Fibroblast of lung (primary cell): ENCODE measurements at regions not wholly inside any gene's neighbourhood (a gene's known extent, or its start where the extent isn't known, plus 50 kb on each side); places are given as distances from the start of the nearest gene placed in this dataset.
"Not testable (repeated sequence)": the region's sequence is repeated elsewhere in the genome, so short reads cannot be mapped to it uniquely, and the experiment has no call there.

Experiments
- DNase-seq, 2 donors: peaks; one replicate each; pipeline versions ENCODE4 v3.0.0 to v3.0.0-alpha.2; 2010; ENCODE audit warnings: low read depth in 2 of 2
- H2AFZ ChIP-seq: 2 replicates; pipeline ENCODE4 v1.5.1; 2012; ENCODE audit warnings: low read length, control low read depth, inconsistent platforms
- H3K27ac ChIP-seq: 2 replicates; pipeline ENCODE4 v1.5.1; 2011; ENCODE audit warnings: low read length, control low read depth; ENCODE audit not compliant: insufficient read depth
- H3K27me3 ChIP-seq: 2 replicates; pipeline ENCODE4 v1.5.1; 2011; ENCODE audit warnings: mild to moderate bottlenecking, low read length; ENCODE audit not compliant: control insufficient read depth, insufficient read depth
- H3K36me3 ChIP-seq: 2 replicates; pipeline ENCODE4 v1.5.1; 2011; ENCODE audit warnings: low read length; ENCODE audit not compliant: control insufficient read depth, insufficient read depth
- H3K4me1 ChIP-seq: 2 replicates; pipeline ENCODE4 v1.5.1; 2011; ENCODE audit warnings: low read length; ENCODE audit not compliant: control insufficient read depth, insufficient read depth; ENCODE audit errors: extremely low read depth
- H3K4me2 ChIP-seq: 2 replicates; pipeline ENCODE4 v1.5.1; 2011; ENCODE audit warnings: low read length, control low read depth; ENCODE audit not compliant: insufficient read depth; ENCODE audit errors: extremely low read depth
- H3K4me3 ChIP-seq, 4 experiments: fragments of 200-600 bp in 1 of 4; sonication (generic) in 1 of 4; replicated peaks in 1 of 4; 2 replicates each; pipeline ENCODE4 v1.5.1; 2011 to 2016; ENCODE audit warnings: low read length in 4 of 4, low read depth in 3 of 4, mild to moderate bottlenecking in 3 of 4, control low read depth in 2 of 4, inconsistent platforms in 1 of 4, mixed read lengths in 1 of 4; ENCODE audit not compliant: insufficient read depth in 1 of 4; ENCODE audit errors: control extremely low read depth in 1 of 4
- H3K79me2 ChIP-seq: 2 replicates; pipeline ENCODE4 v1.5.1; 2012; ENCODE audit warnings: mild to moderate bottlenecking, low read length, inconsistent platforms; ENCODE audit not compliant: control insufficient read depth, insufficient read depth
- H3K9ac ChIP-seq: 2 replicates; pipeline ENCODE4 v1.5.1; 2011; ENCODE audit warnings: mild to moderate bottlenecking, low read length, control low read depth; ENCODE audit not compliant: insufficient read depth
- H3K9me3 ChIP-seq: 2 replicates; pipeline ENCODE4 v1.5.1; 2012; ENCODE audit warnings: low read depth, low read length; ENCODE audit not compliant: control insufficient read depth, insufficient read depth
- H4K20me1 ChIP-seq: 2 replicates; pipeline ENCODE4 v1.5.1; 2011; ENCODE audit warnings: low read length; ENCODE audit not compliant: control insufficient read depth, insufficient read depth; ENCODE audit errors: extremely low read depth
- CTCF ChIP-seq, 2 donors: IDR thresholded peaks in 1 of 2; conservative IDR thresholded peaks in 1 of 2; 1 replicate in 1 of 2; 2 replicates in 1 of 2; pipeline ENCODE4 v1.5.1; 2011 to 2012; ENCODE audit warnings: low read length in 2 of 2, control low read depth in 1 of 2, inconsistent platforms in 1 of 2, low read depth in 1 of 2, mild to moderate bottlenecking in 1 of 2
- EZH2 ChIP-seq: IDR thresholded peaks from 2 replicates; pipeline ENCODE4 v1.5.1; 2012; ENCODE audit warnings: low read length, control low read depth, mild to moderate bottlenecking; ENCODE audit errors: missing control alignments

- H3K9me3 ChIP-seq: no peaks in the 10 kb centered on the region
- no peaks in the 10 kb centered on the region for H3K79me2 ChIP-seq
- H3K36me3 ChIP-seq: no peaks in the 10 kb centered on the region
- no peak for TF ChIP-seq EZH2
- TF ChIP-seq CTCF (conservative IDR thresholded peaks at IDR 0.05 in 1 of 2, IDR thresholded peaks at IDR 0.05 in 1 of 2; ENCODE audit: low read depth in 1 of 2, low read length in 2 of 2): no peak
- no peak overlapping the region for H3K4me2 ChIP-seq
- H3K27ac ChIP-seq: no peak overlapping the region
- H3K4me3 ChIP-seq: no peak overlapping the region
- no peaks in the 10 kb centered on the region for H3K4me1 ChIP-seq
- no peaks in the 10 kb centered on the region for H4K20me1 ChIP-seq
- no peak overlapping the region for H2AFZ ChIP-seq
- H3K9ac ChIP-seq: no peak overlapping the region
- H3K27me3 ChIP-seq: no peaks in the 10 kb centered on the region
- no peak for DNase-seq
Observed at GRCh38 chrX:25897758-25898157, 240.4 kb upstream of the MAGEB18 start.

GRCh38 chrX:25905728-25906127 lies 232.4 kb upstream of the MAGEB18 start:
- H3K27me3 ChIP-seq, H2AFZ ChIP-seq, H3K36me3 ChIP-seq, H3K27ac ChIP-seq, H3K4me3 ChIP-seq, H3K9ac ChIP-seq, H3K4me2 ChIP-seq, H3K4me1 ChIP-seq, DNase-seq, H3K79me2 ChIP-seq, H4K20me1 ChIP-seq, H3K9me3 ChIP-seq: not testable (repeated sequence)

- H3K79me2 ChIP-seq: no peaks in the 10 kb centered on the region
- no peak overlapping the region for H3K4me2 ChIP-seq
- no peak overlapping the region for H3K27ac ChIP-seq
- no peak overlapping the region for H2AFZ ChIP-seq
- no peaks in the 10 kb centered on the region for H4K20me1 ChIP-seq
- no peaks in the 10 kb centered on the region for H3K36me3 ChIP-seq
- H3K27me3 ChIP-seq: no peaks in the 10 kb centered on the region
- H3K4me3 ChIP-seq: no peak overlapping the region
- TF ChIP-seq EZH2: no peak
- no peaks in the 10 kb centered on the region for H3K4me1 ChIP-seq
- DNase-seq: peak; percentile 8 to 15
- H3K9me3 ChIP-seq: no peaks in the 10 kb centered on the region
- H3K9ac ChIP-seq: no peak overlapping the region
Observed at GRCh38 chrX:25925946-25926345, 212.2 kb upstream of the MAGEB18 start.

- Histone ChIP-seq H3K4me1 (no peaks in the 10 kb centered on the region), H3K27me3 (no peaks in the 10 kb centered on the region), H3K4me3 (no peak overlapping the region), H3K9me3 (no peaks in the 10 kb centered on the region), H3K4me2 (no peak overlapping the region), H3K36me3 (no peaks in the 10 kb centered on the region), H2AFZ (no peak overlapping the region), H3K27ac (no peak overlapping the region), H3K9ac (no peak overlapping the region), H4K20me1 (no peaks in the 10 kb centered on the region), H3K79me2 (no peaks in the 10 kb centered on the region)
- TF ChIP-seq EZH2: no peak
- TF ChIP-seq CTCF (conservative IDR thresholded peaks at IDR 0.05 in 1 of 2, IDR thresholded peaks at IDR 0.05 in 1 of 2; ENCODE audit: low read depth in 1 of 2, low read length in 2 of 2): no peak
- no peak for DNase-seq
Observed at GRCh38 chrX:25928316-25928715, 209.8 kb upstream of the MAGEB18 start.
